K562 (cell line): ENCODE measurements at regions not wholly inside any gene's neighbourhood (a gene's known extent, or its start where the extent isn't known, plus 50 kb on each side); places are given as distances from the start of the nearest gene placed in this dataset.

ENCODE experiments used
- BACH1 ChIP-seq: fragments of 200-800 bp; sonication (Bioruptor generic); IDR thresholded peaks from 2 replicates; pipeline ENCODE4 v1.6.1; 2016; ENCODE audit warnings: missing genetic modification characterization, missing compliant biosample characterization
- SMAD1 ChIP-seq: fragments of 150-350 bp; IDR thresholded peaks from 2 replicates; pipeline ENCODE4 v1.6.1; 2014; ENCODE audit warnings: low read length, low read depth; ENCODE audit not compliant: partially characterized antibody
- TAF9B ChIP-seq: fragments of 450-650 bp; IDR thresholded peaks from 2 replicates; pipeline ENCODE4 v1.6.1; 2018; ENCODE audit warnings: mild to moderate bottlenecking; ENCODE audit not compliant: partially characterized antibody
- ZFP1 ChIP-seq: fragments of 450-650 bp; formaldehyde crosslinking; IDR thresholded peaks from 2 replicates; pipeline ENCODE4 v1.4.0; 2020; ENCODE audit warnings: mild to moderate bottlenecking, mixed read lengths
- TF ChIP-seq, protein P1 (sequence below): fragments of 200-600 bp; sonication (generic); IDR thresholded peaks from one replicate; pipeline ENCODE4 v1.6.1; 2012; ENCODE audit warnings: mild to moderate bottlenecking, low read depth, low read length, inconsistent platforms
- TF ChIP-seq, protein P2 (sequence below): fragments of 450-650 bp; IDR thresholded peaks from 2 replicates; pipeline ENCODE4 v1.6.1; 2016; ENCODE audit warnings: missing biosample characterization, missing genetic modification characterization

DNA sequence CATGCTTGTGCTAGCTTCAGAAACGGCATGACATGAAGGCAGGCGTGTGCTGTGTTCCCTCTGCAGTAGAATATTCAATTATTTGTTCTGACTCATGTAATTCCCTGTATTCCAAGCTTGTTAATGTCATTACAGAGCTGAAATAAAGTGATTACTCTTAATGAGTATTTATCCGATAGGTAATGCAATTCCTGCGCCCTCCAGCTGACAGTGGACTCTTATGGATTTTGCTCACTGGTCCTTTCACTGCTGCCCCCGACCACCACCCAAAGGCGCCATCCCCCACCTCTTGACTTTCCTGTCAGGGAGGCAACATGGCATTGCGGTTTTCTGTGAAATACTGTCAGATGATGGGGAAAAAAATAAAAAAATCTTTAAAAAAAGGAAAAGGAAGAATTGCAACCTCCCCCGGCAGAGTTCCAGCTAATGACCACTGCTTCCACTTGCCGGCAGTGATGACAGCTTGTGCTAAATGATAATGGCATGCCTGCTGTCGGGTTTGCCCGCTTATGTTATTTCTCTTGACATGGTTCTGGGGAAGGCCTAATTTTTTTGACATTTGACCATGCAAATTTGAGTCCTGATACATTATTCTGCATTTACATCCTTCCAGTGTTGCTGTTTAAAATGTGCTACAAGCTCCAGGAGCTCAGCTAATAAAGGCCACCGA is 335.3 kb upstream of the ADAMTS16 start (continued):
- TF ChIP-seq, protein P1, sequence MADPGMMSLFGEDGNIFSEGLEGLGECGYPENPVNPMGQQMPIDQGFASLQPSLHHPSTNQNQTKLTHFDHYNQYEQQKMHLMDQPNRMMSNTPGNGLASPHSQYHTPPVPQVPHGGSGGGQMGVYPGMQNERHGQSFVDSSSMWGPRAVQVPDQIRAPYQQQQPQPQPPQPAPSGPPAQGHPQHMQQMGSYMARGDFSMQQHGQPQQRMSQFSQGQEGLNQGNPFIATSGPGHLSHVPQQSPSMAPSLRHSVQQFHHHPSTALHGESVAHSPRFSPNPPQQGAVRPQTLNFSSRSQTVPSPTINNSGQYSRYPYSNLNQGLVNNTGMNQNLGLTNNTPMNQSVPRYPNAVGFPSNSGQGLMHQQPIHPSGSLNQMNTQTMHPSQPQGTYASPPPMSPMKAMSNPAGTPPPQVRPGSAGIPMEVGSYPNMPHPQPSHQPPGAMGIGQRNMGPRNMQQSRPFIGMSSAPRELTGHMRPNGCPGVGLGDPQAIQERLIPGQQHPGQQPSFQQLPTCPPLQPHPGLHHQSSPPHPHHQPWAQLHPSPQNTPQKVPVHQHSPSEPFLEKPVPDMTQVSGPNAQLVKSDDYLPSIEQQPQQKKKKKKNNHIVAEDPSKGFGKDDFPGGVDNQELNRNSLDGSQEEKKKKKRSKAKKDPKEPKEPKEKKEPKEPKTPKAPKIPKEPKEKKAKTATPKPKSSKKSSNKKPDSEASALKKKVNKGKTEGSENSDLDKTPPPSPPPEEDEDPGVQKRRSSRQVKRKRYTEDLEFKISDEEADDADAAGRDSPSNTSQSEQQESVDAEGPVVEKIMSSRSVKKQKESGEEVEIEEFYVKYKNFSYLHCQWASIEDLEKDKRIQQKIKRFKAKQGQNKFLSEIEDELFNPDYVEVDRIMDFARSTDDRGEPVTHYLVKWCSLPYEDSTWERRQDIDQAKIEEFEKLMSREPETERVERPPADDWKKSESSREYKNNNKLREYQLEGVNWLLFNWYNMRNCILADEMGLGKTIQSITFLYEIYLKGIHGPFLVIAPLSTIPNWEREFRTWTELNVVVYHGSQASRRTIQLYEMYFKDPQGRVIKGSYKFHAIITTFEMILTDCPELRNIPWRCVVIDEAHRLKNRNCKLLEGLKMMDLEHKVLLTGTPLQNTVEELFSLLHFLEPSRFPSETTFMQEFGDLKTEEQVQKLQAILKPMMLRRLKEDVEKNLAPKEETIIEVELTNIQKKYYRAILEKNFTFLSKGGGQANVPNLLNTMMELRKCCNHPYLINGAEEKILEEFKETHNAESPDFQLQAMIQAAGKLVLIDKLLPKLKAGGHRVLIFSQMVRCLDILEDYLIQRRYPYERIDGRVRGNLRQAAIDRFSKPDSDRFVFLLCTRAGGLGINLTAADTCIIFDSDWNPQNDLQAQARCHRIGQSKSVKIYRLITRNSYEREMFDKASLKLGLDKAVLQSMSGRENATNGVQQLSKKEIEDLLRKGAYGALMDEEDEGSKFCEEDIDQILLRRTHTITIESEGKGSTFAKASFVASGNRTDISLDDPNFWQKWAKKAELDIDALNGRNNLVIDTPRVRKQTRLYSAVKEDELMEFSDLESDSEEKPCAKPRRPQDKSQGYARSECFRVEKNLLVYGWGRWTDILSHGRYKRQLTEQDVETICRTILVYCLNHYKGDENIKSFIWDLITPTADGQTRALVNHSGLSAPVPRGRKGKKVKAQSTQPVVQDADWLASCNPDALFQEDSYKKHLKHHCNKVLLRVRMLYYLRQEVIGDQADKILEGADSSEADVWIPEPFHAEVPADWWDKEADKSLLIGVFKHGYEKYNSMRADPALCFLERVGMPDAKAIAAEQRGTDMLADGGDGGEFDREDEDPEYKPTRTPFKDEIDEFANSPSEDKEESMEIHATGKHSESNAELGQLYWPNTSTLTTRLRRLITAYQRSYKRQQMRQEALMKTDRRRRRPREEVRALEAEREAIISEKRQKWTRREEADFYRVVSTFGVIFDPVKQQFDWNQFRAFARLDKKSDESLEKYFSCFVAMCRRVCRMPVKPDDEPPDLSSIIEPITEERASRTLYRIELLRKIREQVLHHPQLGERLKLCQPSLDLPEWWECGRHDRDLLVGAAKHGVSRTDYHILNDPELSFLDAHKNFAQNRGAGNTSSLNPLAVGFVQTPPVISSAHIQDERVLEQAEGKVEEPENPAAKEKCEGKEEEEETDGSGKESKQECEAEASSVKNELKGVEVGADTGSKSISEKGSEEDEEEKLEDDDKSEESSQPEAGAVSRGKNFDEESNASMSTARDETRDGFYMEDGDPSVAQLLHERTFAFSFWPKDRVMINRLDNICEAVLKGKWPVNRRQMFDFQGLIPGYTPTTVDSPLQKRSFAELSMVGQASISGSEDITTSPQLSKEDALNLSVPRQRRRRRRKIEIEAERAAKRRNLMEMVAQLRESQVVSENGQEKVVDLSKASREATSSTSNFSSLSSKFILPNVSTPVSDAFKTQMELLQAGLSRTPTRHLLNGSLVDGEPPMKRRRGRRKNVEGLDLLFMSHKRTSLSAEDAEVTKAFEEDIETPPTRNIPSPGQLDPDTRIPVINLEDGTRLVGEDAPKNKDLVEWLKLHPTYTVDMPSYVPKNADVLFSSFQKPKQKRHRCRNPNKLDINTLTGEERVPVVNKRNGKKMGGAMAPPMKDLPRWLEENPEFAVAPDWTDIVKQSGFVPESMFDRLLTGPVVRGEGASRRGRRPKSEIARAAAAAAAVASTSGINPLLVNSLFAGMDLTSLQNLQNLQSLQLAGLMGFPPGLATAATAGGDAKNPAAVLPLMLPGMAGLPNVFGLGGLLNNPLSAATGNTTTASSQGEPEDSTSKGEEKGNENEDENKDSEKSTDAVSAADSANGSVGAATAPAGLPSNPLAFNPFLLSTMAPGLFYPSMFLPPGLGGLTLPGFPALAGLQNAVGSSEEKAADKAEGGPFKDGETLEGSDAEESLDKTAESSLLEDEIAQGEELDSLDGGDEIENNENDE, result no peak
- no peak for TF ChIP-seq BACH1 (tag)
- TF ChIP-seq TAF9B, result no peak
- TF ChIP-seq, protein P2, sequence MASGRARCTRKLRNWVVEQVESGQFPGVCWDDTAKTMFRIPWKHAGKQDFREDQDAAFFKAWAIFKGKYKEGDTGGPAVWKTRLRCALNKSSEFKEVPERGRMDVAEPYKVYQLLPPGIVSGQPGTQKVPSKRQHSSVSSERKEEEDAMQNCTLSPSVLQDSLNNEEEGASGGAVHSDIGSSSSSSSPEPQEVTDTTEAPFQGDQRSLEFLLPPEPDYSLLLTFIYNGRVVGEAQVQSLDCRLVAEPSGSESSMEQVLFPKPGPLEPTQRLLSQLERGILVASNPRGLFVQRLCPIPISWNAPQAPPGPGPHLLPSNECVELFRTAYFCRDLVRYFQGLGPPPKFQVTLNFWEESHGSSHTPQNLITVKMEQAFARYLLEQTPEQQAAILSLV, result no peak
- TF ChIP-seq SMAD1, result no peak
- no peak for TF ChIP-seq ZFP1 (CRISPR knock-in tag)
- TF ChIP-seq, all 486 proteins: peak for 0
